ENCODE measurements at regions not wholly inside any gene's neighbourhood (a gene's known extent, or its start where the extent isn't known, plus 50 kb on each side); places are given as distances from the start of the nearest gene placed in this dataset.
A peak's percentile ranks its signal among the peaks of the same experiment; 100 is the strongest.
"Not testable (repeated sequence)": the region's sequence is repeated elsewhere in the genome, so short reads cannot be mapped to it uniquely, and the experiment has no call there.

- H3K27me3 Mint-ChIP-seq: peaks cover 0 to 20% (median 7%) of the 10 kb centered on the region in 3 donors
- H3K9me3 Mint-ChIP-seq: peaks cover 2 to 11% (median 6%) of the 10 kb centered on the region in 7 donors
- DNase-seq (no peak), ATAC-seq (ENCODE audit: low read depth in 2 of 2) (no peak)
- H3K4me3 Mint-ChIP-seq: no peak overlapping the region
- H3K4me1 Mint-ChIP-seq: no peaks in the 10 kb centered on the region
- H3K36me3 Mint-ChIP-seq: no peaks in the 10 kb centered on the region
- no peak overlapping the region for H3K27ac Mint-ChIP-seq
Measured at GRCh38 chr7:23887660-23888059, 177.6 kb downstream of the STK31 start.

- Mint-ChIP-seq H3K36me3 (no peaks in the 10 kb centered on the region), H3K4me1 (peaks cover 1 to 5% (median 2%) of the 10 kb centered on the region in 3 donors), H3K4me3 (no peak overlapping the region), H3K9me3 (peaks cover 2 to 11% (median 6%) of the 10 kb centered on the region in 7 donors), H3K27ac (no peak overlapping the region), H3K27me3 (peaks cover 4 to 33% (median 20%) of the 10 kb centered on the region in 3 donors)
- ATAC-seq (ENCODE audit: low read depth in 2 of 2) (no peak), DNase-seq (no peak)
Measured at GRCh38 chr7:23888958-23889357, 178.9 kb downstream of the STK31 start.

DNA sequence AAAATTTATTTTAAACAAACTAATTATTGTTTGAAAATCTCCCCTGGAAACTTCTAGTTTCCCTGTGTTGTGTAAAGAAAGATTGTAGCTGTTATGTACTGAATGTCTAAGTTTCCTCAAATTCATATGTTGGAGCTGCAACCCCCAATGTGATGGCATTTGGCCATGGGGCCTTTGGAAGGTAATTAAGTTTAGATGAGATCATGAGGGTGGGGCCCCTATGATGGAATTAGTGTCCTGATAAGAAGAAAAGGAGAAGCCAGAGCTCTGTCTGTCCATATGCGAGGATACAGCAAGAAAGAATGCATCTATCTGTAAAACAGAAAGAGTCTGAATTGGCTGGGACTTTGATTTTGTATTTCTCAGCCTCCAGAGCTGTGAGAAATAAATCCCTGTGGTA is 179.5 kb downstream of the STK31 start:
- Mint-ChIP-seq H3K27ac (no peak overlapping the region), H3K4me3 (no peak overlapping the region), H3K4me1 (peaks cover 3 to 8% (median 7%) of the 10 kb centered on the region in 3 donors), H3K36me3 (no peaks in the 10 kb centered on the region), H3K9me3 (peaks cover 2 to 11% (median 6%) of the 10 kb centered on the region in 7 donors), H3K27me3 (peaks cover 7 to 39% (median 26%) of the 10 kb centered on the region in 3 donors)
- ATAC-seq (ENCODE audit: low read depth in 2 of 2): no peak
- DNase-seq: no peak

DNA sequence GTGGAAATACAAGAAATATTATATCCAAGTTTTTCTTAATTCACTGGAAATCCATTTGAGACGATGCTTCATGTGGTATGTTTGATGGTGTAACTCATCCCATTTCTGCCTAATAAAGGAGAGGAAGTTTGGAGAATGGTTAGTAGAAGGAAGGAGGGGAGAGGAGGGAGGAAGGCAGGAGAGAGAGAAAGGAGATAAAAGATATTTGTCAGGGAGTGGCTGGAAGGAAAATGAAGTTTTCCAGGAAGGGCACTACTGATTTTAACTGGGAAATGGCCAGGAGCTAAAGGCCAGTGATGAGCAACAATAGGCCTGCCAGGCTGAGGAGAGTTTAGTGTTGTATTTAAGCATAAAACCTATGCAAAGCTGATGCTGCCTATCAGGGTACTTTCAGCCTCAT is 182.0 kb downstream of the STK31 start:
- Mint-ChIP-seq H3K27ac (no peak overlapping the region), H3K4me1 (peaks cover 3 to 8% (median 7%) of the 10 kb centered on the region in 3 donors), H3K27me3 (peaks cover 20 to 56% (median 33%) of the 10 kb centered on the region in 3 donors), H3K4me3 (no peak overlapping the region), H3K9me3 (peaks cover 2 to 11% (median 6%) of the 10 kb centered on the region in 7 donors), H3K36me3 (no peaks in the 10 kb centered on the region)
- DNase-seq: no peak
- no peak for ATAC-seq (ENCODE audit: low read depth in 2 of 2)

DNA sequence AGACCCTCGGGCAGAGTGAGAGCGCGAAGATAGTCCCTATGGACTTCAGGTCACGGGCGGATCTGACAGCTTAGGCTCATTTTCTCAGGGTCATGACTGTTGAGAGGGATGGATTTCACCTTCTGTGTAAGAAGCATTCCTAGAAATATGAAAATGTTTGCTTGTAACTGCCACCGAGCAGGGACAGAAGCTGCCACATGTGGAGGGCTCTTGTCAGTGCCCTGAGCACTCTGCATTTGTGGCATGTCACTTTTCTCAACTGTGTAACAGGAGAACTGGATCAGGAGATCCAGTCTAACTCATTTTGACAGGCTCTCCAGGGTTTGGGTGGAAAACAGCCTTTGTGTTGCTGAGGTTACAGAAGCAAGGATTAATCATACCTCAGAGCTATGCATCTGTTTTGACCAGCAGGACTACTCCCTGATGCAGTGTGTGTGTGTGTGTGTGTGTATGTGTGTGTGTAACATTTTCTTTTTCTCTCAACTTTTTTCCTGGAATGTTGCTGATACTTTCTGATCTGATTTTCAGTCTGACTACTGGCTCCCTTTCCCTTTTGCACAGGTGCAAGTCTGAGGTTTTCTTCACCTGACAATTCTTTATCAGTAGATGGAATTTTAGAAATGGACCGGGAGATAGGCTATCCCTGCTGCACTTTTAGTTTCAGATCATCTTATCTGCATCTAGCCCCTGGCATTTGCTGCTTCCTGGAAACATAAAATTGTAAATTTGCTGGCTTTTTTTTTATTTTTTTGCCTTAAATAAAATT is 183.3 kb downstream of the STK31 start:
- Mint-ChIP-seq H3K27ac (peak overlapping the region in 1 of 6 donors; percentile 21), H3K27me3 (peaks cover 20 to 56% (median 33%) of the 10 kb centered on the region in 3 donors)

DNA sequence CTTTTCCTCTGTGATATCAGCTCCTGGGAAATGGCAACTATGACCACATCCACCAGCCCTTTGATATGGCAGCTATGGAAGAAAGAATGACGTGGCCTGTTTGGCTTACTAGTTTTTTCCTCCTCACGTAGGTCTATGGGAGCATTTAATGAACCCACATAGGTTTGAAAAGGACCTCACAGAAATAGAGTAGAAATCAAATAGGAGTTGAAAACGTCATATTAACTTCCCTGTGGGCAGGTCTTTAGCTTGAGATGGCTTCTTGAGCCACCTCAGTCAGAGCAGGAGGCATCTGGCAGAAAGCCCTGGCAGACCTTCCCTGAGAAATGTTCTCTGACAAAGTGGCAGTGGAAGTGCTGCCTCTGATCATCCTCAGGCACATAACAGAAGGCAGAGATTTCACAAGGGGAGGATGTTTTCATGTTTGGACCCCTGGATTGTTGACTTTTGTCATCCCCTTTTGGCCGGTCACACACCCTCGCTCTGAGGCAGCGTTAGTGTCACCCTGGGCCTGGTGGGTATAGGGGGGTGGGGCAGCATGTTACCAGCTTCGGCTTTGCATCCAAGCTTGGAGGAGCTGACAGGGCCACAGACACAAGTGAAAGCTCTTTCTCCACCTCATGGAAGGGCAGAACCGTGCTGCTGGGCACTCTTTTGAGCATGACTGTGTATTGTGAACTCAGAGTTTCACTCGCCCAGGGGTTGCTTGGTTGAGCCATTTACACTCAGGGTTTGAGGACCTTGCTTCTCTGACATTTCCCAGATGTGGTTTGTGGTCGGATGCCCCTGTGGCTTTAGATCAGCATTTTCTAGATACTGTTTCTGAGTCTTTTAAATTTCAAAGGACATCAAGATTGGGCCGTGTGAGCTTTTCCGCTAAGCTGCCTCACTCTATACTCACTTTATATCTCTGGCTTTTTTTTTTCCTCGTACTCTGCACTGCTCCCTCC is 184.2 kb downstream of the STK31 start:
- Mint-ChIP-seq H3K27ac (no peak overlapping the region), H3K9me3 (peaks cover 2 to 11% (median 6%) of the 10 kb centered on the region in 7 donors), H3K27me3 (peaks cover 20 to 56% (median 33%) of the 10 kb centered on the region in 3 donors), H3K4me1 (peaks cover 3 to 8% (median 7%) of the 10 kb centered on the region in 3 donors), H3K36me3 (no peaks in the 10 kb centered on the region), H3K4me3 (no peak overlapping the region)
- no peak for ATAC-seq (ENCODE audit: low read depth in 2 of 2)
- DNase-seq: no peak

More for the DNA sequence above, 183.3 kb downstream of the STK31 start:
- Mint-ChIP-seq H3K4me1 (peaks cover 3 to 8% (median 7%) of the 10 kb centered on the region in 3 donors), H3K4me3 (no peak overlapping the region), H3K9me3 (peaks cover 2 to 11% (median 6%) of the 10 kb centered on the region in 7 donors), H3K36me3 (no peaks in the 10 kb centered on the region)
- DNase-seq: no peak
- no peak for ATAC-seq (ENCODE audit: low read depth in 2 of 2)

DNA sequence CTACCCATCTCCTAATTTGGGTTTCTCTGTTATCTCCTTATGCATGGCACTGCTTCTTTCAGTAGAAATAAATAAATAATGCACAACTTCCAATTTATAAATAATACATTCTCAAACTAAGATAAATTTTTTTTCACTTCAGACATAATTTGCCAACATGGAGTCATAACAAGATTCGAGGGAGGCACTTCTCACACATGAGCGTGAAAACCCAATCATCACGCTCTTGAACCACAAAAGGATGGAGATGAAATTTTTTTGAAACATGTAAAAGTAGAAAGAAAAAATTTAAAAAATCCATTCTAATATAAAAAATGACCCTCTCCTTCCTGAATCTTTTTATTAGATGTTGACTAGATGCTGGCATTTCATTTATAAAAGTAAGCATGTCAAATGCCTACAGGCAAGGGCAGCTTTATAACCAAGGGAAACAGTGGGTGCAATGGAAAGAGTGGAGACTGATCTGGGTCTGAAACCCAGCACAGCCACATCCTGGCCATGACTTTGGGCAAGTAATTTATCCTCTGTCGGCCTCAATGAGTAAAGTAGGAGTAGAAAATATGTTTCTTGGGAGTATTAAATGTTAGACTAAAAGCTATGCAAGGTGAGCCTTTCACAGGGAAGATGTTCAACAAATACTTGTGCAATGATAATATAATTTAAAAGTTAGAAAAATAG is 185.0 kb downstream of the STK31 start:
- Mint-ChIP-seq H3K27ac (no peak overlapping the region), H3K9me3 (peaks cover 0 to 3% (median 2%) of the 10 kb centered on the region in 7 donors), H3K4me3 (no peak overlapping the region), H3K36me3 (no peaks in the 10 kb centered on the region), H3K4me1 (peaks cover 3 to 8% (median 7%) of the 10 kb centered on the region in 3 donors), H3K27me3 (peaks cover 20 to 50% (median 33%) of the 10 kb centered on the region in 3 donors)
- ATAC-seq (ENCODE audit: low read depth in 2 of 2) (no peak), DNase-seq (no peak)

DNA sequence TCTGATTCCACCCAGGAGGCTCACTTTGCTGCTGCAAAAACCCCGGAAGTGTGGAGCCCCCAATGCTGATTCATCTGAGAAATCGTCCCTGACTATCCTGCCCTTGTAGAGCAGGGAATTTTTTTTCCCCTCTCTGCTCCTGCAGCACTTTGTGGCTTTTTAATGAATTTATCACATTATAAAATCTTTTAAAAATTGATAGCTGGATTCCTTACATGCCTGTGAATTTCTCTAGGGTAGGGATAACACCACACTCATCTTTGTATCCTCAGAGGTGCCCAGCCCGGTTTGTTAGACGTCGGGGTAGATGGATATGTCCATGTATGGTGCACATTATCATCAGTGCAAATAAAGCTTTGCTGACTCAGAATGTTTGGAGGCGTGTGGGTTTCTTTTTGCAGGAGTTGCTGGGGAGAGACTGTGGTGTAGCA is 185.7 kb downstream of the STK31 start:
- no peak for DNase-seq
- ATAC-seq (ENCODE audit: low read depth in 2 of 2): no peak
- Mint-ChIP-seq H3K4me3 (no peak overlapping the region), H3K9me3 (no peaks in the 10 kb centered on the region), H3K36me3 (no peaks in the 10 kb centered on the region), H3K27ac (no peak overlapping the region), H3K4me1 (peaks cover 3 to 8% (median 7%) of the 10 kb centered on the region in 3 donors), H3K27me3 (peaks cover 20 to 46% (median 33%) of the 10 kb centered on the region in 3 donors)

DNA sequence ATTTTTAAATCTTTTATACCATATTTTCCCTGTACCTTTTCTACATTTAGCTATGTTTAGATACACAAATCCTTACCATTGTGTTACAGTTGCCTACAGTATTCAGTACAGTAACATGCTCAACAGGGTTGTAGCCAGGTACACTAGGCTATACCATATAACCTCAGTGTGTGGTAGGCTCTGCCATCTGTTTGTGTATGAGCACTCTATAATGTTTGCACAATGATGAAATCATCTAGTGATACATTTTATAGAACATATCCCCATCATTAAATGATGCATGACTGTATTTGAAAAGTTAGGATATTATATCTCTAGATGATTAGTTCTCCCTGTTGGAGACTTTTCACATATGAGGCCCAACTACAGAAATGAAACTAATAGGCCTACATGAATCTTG is 188.6 kb downstream of the STK31 start:
- no peak for ATAC-seq (ENCODE audit: low read depth in 2 of 2)
- H3K27me3 Mint-ChIP-seq: peaks cover 20 to 45% (median 24%) of the 10 kb centered on the region in 3 donors
- no peak for DNase-seq
- H3K27ac Mint-ChIP-seq: no peak overlapping the region
- peaks cover 0 to 2% (median 0%) of the 10 kb centered on the region in 7 donors for H3K9me3 Mint-ChIP-seq
- H3K36me3 Mint-ChIP-seq: no peaks in the 10 kb centered on the region
- peaks cover 3 to 8% (median 5%) of the 10 kb centered on the region in 3 donors for H3K4me1 Mint-ChIP-seq
- no peak overlapping the region for H3K4me3 Mint-ChIP-seq

DNA sequence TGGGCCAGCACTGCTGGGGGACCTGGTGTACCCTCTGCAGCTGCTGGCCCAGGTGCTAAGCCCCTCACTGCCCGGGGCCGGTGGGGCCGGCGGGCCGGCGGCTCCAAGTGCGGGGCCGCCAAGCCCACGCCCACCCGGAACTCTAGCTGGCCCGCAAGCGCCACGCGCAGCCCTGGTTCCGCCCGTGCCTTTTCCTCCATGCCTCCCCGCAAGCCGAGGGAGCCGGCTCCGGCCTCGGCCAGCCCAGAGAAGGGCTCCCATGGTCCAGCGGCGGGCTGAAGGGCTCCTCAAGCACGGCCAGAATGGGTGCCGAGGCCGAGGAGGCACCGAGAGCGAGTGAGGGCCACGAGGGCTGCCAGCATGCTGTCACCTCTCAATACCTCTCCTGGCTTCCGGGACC is 194.9 kb downstream of the STK31 start:
- not testable (repeated sequence) for ATAC-seq (ENCODE audit: low read depth in 2 of 2); H3K4me1 Mint-ChIP-seq; DNase-seq; H3K4me3 Mint-ChIP-seq; H3K27ac Mint-ChIP-seq; H3K9me3 Mint-ChIP-seq; H3K36me3 Mint-ChIP-seq
- peaks cover 4 to 19% (median 9%) of the 10 kb centered on the region in 3 donors for H3K27me3 Mint-ChIP-seq

DNA sequence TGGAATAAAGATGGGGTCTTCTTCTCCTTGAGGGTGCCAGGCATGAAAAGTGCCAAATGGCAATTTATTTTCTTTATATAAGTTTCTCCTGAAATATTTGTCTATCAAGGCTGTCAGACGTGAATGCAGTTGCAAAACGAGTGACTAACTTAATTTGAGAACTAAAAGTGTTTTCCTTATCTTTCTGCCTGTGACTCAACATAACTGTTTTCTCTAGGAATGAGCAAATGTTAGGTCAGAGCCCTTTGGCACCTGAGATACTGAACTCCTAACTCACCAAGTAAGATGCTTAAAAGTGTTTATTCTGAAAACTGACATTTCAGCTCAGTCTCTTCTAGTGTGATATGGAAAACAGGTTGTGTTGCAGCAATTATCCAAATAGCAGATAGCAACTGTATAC is 197.0 kb downstream of the STK31 start:
- H3K36me3 Mint-ChIP-seq: no peaks in the 10 kb centered on the region
- peaks cover under 1 to 8% (median 6%) of the 10 kb centered on the region in 3 donors for H3K27me3 Mint-ChIP-seq
- H3K27ac Mint-ChIP-seq: no peak overlapping the region
- no peak overlapping the region for H3K4me3 Mint-ChIP-seq
- no peak for DNase-seq
- H3K9me3 Mint-ChIP-seq: peaks cover 0 to 5% (median under 1%) of the 10 kb centered on the region in 7 donors
- no peak for ATAC-seq (ENCODE audit: low read depth in 2 of 2)
- no peaks in the 10 kb centered on the region for H3K4me1 Mint-ChIP-seq

- no peak overlapping the region for H3K4me3 Mint-ChIP-seq
- peaks cover 0 to 7% (median 5%) of the 10 kb centered on the region in 7 donors for H3K9me3 Mint-ChIP-seq
Measured at GRCh38 chr7:23909426-23909825, 199.4 kb downstream of the STK31 start.

GRCh38 chr7:23912065-23912464 is 202.0 kb downstream of the STK31 start:
- Mint-ChIP-seq H3K36me3 (no peaks in the 10 kb centered on the region), H3K27me3 (peaks cover 0 to 5% (median 4%) of the 10 kb centered on the region in 3 donors), H3K9me3 (peaks cover 0 to 7% (median 5%) of the 10 kb centered on the region in 7 donors), H3K27ac (no peak overlapping the region), H3K4me3 (no peak overlapping the region), H3K4me1 (no peaks in the 10 kb centered on the region)
- DNase-seq (no peak), ATAC-seq (ENCODE audit: low read depth in 2 of 2) (no peak)

More at GRCh38 chr7:23909426-23909825, 199.4 kb downstream of the STK31 start:
- DNase-seq (no peak), ATAC-seq (ENCODE audit: low read depth in 2 of 2) (no peak)
- Mint-ChIP-seq H3K4me1 (no peaks in the 10 kb centered on the region), H3K36me3 (no peaks in the 10 kb centered on the region), H3K27ac (no peak overlapping the region), H3K27me3 (peaks cover 0 to 4% (median 0%) of the 10 kb centered on the region in 3 donors)
